ENCODE measurements at regions not wholly inside any gene's neighbourhood (a gene's known extent, or its start where the extent isn't known, plus 50 kb on each side); places are given as distances from the start of the nearest gene placed in this dataset.

DNA sequence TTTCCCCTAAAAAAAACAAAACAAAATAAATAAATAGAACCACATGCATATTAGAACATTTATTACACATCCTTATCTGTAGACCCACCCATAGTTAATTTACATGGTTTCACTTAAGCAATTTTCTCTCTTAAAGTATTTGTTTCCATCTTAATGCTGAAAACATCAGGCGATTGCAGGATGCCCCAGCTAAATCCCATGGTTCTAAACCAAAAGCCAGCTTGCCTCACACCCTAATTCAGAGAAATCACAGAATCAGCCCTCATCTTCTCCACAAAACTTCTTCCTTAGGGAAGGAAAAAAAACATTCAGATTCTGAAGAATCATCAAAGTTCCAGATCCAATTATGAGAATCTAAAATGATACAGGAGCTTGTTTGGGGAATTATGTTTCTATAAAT lies 67.6 kb upstream of the MTHFD1L start:
- Mint-ChIP-seq H3K27me3 (ENCODE audit: low read depth) (peaks cover 13% of the 10 kb centered on the region), H3K9me3 (no peaks in the 10 kb centered on the region), H3K27ac (no peak overlapping the region), H3K36me3 (no peaks in the 10 kb centered on the region), H3K4me1 (no peaks in the 10 kb centered on the region), H3K4me3 (no peak overlapping the region)
- CTCF ChIA-PET, result no interaction called here
- ATAC-seq, result no peak
- POLR2A ChIA-PET, result interaction anchor here (0.7 kb wide), 1 partner anchor 455 kb away, joined by 3 read pairs; no protein-coding TSS in a partner anchor
- no peak for TF ChIP-seq IRF2 (CRISPR knock-in tag; IDR thresholded peaks at IDR 0.05; ENCODE audit: borderline replicate concordance, low read depth)
- no peak for TF ChIP-seq ZNF138 (CRISPR knock-in tag; conservative IDR thresholded peaks at IDR 0.05)
- no peak for TF ChIP-seq ZNF263 (CRISPR knock-in tag; IDR thresholded peaks at IDR 0.05; ENCODE audit: low read depth)
- TF ChIP-seq CREM (CRISPR knock-in tag; IDR thresholded peaks at IDR 0.05), result no peak
- TF ChIP-seq, protein P1, sequence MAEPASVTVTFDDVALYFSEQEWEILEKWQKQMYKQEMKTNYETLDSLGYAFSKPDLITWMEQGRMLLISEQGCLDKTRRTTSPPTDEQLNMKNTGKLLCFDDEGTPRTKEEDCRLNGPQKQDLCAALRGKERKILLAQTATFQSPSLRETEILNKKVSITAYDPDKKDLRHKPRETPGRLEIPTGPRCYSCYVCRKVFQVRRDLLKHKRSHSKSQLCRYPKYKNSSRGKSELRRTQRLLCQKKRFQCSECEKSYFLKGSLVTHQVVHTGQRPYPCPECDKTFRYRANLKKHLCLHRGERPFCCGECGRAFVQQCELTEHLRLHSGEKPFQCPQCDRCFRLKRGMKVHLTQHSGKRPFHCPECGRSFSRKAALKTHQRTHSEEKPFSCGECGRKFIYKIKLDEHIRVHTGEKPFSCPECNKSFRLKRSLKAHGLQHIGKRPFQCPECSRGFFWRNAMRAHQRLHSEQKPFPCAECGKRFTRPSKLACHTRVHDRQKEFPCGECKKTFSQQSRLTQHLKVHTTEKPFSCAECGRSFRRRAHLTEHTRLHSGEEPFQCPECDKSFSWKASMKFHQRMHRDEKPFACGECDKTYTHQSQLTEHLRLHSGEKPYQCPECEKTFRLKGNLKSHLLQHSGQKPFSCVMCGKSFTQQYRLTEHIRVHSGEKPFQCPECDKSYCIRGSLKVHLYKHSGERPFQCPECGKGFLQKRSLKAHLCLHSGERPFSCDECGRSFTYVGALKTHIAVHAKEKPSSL (CRISPR knock-in tag; conservative IDR thresholded peaks at IDR 0.05), result no peak
- TF ChIP-seq NFE2L1 (CRISPR knock-in tag; IDR thresholded peaks at IDR 0.05), result no peak
- TF ChIP-seq, protein P2, sequence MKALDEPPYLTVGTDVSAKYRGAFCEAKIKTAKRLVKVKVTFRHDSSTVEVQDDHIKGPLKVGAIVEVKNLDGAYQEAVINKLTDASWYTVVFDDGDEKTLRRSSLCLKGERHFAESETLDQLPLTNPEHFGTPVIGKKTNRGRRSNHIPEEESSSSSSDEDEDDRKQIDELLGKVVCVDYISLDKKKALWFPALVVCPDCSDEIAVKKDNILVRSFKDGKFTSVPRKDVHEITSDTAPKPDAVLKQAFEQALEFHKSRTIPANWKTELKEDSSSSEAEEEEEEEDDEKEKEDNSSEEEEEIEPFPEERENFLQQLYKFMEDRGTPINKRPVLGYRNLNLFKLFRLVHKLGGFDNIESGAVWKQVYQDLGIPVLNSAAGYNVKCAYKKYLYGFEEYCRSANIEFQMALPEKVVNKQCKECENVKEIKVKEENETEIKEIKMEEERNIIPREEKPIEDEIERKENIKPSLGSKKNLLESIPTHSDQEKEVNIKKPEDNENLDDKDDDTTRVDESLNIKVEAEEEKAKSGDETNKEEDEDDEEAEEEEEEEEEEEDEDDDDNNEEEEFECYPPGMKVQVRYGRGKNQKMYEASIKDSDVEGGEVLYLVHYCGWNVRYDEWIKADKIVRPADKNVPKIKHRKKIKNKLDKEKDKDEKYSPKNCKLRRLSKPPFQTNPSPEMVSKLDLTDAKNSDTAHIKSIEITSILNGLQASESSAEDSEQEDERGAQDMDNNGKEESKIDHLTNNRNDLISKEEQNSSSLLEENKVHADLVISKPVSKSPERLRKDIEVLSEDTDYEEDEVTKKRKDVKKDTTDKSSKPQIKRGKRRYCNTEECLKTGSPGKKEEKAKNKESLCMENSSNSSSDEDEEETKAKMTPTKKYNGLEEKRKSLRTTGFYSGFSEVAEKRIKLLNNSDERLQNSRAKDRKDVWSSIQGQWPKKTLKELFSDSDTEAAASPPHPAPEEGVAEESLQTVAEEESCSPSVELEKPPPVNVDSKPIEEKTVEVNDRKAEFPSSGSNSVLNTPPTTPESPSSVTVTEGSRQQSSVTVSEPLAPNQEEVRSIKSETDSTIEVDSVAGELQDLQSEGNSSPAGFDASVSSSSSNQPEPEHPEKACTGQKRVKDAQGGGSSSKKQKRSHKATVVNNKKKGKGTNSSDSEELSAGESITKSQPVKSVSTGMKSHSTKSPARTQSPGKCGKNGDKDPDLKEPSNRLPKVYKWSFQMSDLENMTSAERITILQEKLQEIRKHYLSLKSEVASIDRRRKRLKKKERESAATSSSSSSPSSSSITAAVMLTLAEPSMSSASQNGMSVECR (CRISPR knock-in tag; IDR thresholded peaks at IDR 0.05; ENCODE audit: borderline replicate concordance), result no peak
- TF ChIP-seq, protein P3, sequence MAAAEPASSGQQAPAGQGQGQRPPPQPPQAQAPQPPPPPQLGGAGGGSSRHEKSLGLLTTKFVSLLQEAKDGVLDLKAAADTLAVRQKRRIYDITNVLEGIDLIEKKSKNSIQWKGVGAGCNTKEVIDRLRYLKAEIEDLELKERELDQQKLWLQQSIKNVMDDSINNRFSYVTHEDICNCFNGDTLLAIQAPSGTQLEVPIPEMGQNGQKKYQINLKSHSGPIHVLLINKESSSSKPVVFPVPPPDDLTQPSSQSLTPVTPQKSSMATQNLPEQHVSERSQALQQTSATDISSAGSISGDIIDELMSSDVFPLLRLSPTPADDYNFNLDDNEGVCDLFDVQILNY (CRISPR knock-in tag; IDR thresholded peaks at IDR 0.05), result no peak
- TF ChIP-seq, protein P4, sequence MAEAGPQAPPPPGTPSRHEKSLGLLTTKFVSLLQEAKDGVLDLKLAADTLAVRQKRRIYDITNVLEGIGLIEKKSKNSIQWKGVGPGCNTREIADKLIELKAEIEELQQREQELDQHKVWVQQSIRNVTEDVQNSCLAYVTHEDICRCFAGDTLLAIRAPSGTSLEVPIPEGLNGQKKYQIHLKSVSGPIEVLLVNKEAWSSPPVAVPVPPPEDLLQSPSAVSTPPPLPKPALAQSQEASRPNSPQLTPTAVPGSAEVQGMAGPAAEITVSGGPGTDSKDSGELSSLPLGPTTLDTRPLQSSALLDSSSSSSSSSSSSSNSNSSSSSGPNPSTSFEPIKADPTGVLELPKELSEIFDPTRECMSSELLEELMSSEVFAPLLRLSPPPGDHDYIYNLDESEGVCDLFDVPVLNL (CRISPR knock-in tag; IDR thresholded peaks at IDR 0.05; ENCODE audit: borderline replicate concordance, low read depth), result no peak
- TF ChIP-seq TCF7 (CRISPR knock-in tag; IDR thresholded peaks at IDR 0.05; ENCODE audit: low read depth), result no peak
- TF ChIP-seq EMX1 (CRISPR knock-in tag; IDR thresholded peaks at IDR 0.05), result no peak
- no peak for TF ChIP-seq ZNF219 (CRISPR knock-in tag; IDR thresholded peaks at IDR 0.05; ENCODE audit: borderline replicate concordance)
- TF ChIP-seq ZNF396 (CRISPR knock-in tag; IDR thresholded peaks at IDR 0.05; ENCODE audit: borderline replicate concordance), result no peak
- TF ChIP-seq, protein P5, sequence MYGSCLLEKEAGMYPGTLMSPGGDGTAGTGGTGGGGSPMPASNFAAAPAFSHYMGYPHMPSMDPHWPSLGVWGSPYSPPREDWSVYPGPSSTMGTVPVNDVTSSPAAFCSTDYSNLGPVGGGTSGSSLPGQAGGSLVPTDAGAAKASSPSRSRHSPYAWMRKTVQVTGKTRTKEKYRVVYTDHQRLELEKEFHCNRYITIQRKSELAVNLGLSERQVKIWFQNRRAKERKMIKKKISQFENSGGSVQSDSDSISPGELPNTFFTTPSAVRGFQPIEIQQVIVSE (CRISPR knock-in tag; IDR thresholded peaks at IDR 0.05; ENCODE audit: borderline replicate concordance), result no peak
- TF ChIP-seq ZNF317 (CRISPR knock-in tag; IDR thresholded peaks at IDR 0.05; ENCODE audit: borderline replicate concordance, low read depth), result no peak
- TF ChIP-seq ZBTB21 (CRISPR knock-in tag; IDR thresholded peaks at IDR 0.05; ENCODE audit: borderline replicate concordance), result no peak
- TF ChIP-seq, protein P6, sequence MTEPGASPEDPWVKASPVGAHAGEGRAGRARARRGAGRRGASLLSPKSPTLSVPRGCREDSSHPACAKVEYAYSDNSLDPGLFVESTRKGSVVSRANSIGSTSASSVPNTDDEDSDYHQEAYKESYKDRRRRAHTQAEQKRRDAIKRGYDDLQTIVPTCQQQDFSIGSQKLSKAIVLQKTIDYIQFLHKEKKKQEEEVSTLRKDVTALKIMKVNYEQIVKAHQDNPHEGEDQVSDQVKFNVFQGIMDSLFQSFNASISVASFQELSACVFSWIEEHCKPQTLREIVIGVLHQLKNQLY (CRISPR knock-in tag; IDR thresholded peaks at IDR 0.05), result no peak
- TF ChIP-seq ZNF671 (CRISPR knock-in tag; IDR thresholded peaks at IDR 0.05), result no peak
- TF ChIP-seq, protein P7, sequence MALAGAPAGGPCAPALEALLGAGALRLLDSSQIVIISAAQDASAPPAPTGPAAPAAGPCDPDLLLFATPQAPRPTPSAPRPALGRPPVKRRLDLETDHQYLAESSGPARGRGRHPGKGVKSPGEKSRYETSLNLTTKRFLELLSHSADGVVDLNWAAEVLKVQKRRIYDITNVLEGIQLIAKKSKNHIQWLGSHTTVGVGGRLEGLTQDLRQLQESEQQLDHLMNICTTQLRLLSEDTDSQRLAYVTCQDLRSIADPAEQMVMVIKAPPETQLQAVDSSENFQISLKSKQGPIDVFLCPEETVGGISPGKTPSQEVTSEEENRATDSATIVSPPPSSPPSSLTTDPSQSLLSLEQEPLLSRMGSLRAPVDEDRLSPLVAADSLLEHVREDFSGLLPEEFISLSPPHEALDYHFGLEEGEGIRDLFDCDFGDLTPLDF (CRISPR knock-in tag; IDR thresholded peaks at IDR 0.05), result no peak
- no peak for TF ChIP-seq SP1 (CRISPR knock-in tag; conservative IDR thresholded peaks at IDR 0.05)
- no peak for DNase-seq (ENCODE audit: low spot score)
